Smooth muscle cell (in vitro differentiated cells): ENCODE measurements at regions not wholly inside any gene's neighbourhood (a gene's known extent, or its start where the extent isn't known, plus 50 kb on each side); places are given as distances from the start of the nearest gene placed in this dataset.

Source experiments
- DNase-seq: peaks from one replicate; lab custom pipeline; 2025; ENCODE audit not compliant: unreplicated experiment; lab: John Stamatoyannopoulos, UW
- H2AFZ ChIP-seq: fragments of 200-600 bp; sonication (generic); 2 replicates; pipeline ENCODE4 v1.6.0; 2016; ENCODE audit warnings: antibody characterized with exemption, low read depth, mild to moderate bottlenecking
- H3F3A ChIP-seq: fragments of 200-600 bp; sonication (generic); 2 replicates; pipeline ENCODE4 v1.6.0; 2017; ENCODE audit warnings: antibody characterized with exemption, low read depth
- H3K27ac ChIP-seq: fragments of 200-600 bp; sonication (generic); 2 replicates; pipeline ENCODE4 v1.5.1; 2016; ENCODE audit warnings: low read depth, mild to moderate bottlenecking
- H3K27me3 ChIP-seq: fragments of 200-600 bp; sonication (generic); 2 replicates; pipeline ENCODE4 v1.6.1; 2016; ENCODE audit warnings: low read depth, mild to moderate bottlenecking
- H3K36me3 ChIP-seq: fragments of 200-600 bp; sonication (generic); 2 replicates; pipeline ENCODE4 v1.5.1; 2016; ENCODE audit warnings: low read depth
- H3K4me1 ChIP-seq: fragments of 200-600 bp; sonication (generic); 2 replicates; pipeline ENCODE4 v1.5.1; 2016; ENCODE audit warnings: low read depth
- H3K4me2 ChIP-seq: fragments of 200-600 bp; sonication (generic); 2 replicates; pipeline ENCODE4 v1.6.0; 2016; ENCODE audit warnings: mild to moderate bottlenecking
- H3K4me3 ChIP-seq: fragments of 200-600 bp; sonication (generic); 2 replicates; pipeline ENCODE4 v1.5.1; 2016; ENCODE audit warnings: mild to moderate bottlenecking
- H3K79me2 ChIP-seq: fragments of 200-600 bp; sonication (generic); 2 replicates; pipeline ENCODE4 v1.6.0; 2016; ENCODE audit warnings: low read depth, mild to moderate bottlenecking
- H3K9ac ChIP-seq: fragments of 200-600 bp; sonication (generic); 2 replicates; pipeline ENCODE4 v1.6.0; 2016; ENCODE audit warnings: low read depth
- H3K9me3 ChIP-seq: fragments of 200-600 bp; sonication (generic); replicated peaks from 2 replicates; pipeline ENCODE4 v1.5.1; 2016; ENCODE audit warnings: low read depth
- H4K20me1 ChIP-seq: fragments of 200-600 bp; sonication (generic); 2 replicates; pipeline ENCODE4 v1.6.0; 2016; ENCODE audit warnings: low read depth
- CTCF ChIP-seq: fragments of 200-600 bp; sonication (generic); IDR thresholded peaks from 2 replicates; pipeline ENCODE4 v1.5.1; 2017; ENCODE audit warnings: borderline replicate concordance, mild to moderate bottlenecking, antibody characterized with exemption; ENCODE audit not compliant: insufficient read depth, poor library complexity, severe bottlenecking
- WGBS: methylation state at CpG from one replicate; pipeline ENCODE4 v1.1.7; 2016; ENCODE audit warnings: low lambda C conversion rate; 5-methylcytosine and 5-hydroxymethylcytosine counted together

DNA sequence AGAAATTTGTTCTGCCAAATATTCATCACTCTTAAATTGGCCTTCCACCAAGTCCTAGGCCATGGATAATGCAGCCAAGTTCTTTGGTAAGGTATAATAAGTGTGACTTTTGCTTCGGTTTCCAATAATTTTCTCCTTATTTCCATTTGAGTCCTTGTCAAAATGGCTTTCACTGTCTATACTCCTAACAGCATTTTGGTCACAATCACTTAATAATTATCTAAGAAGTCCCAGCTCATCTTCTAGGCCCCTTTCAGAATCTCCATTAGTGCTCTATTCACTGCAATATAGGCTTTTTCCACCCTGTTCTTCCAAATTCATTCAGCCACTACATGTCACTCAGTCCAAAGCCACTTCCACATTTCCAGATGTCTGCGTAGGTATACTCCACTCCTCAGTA, 51.0 kb upstream of the SPIN4 start:
- Histone ChIP-seq H3K79me2 (no peaks in the 10 kb centered on the region), H3F3A (no peaks in the 10 kb centered on the region), H3K27ac (no peak overlapping the region), H3K36me3 (no peaks in the 10 kb centered on the region), H3K4me1 (no peaks in the 10 kb centered on the region), H4K20me1 (no peaks in the 10 kb centered on the region), H3K4me2 (no peak overlapping the region), H3K9ac (no peak overlapping the region), H3K27me3 (no peaks in the 10 kb centered on the region), H2AFZ (no peak overlapping the region), H3K4me3 (no peak overlapping the region), H3K9me3 (peaks cover 5% of the 10 kb centered on the region)
- TF ChIP-seq CTCF = no peak
- WGBS = 90% methylated on average over 2 of the region's 2 CpGs
- DNase-seq = no peak
